Pancreas (tissue), 10 donors: ENCODE measurements at regions not wholly inside any gene's neighbourhood (a gene's known extent, or its start where the extent isn't known, plus 50 kb on each side); places are given as distances from the start of the nearest gene placed in this dataset.

Experiments
- ATAC-seq, 4 donors: fragments of 200-7000 bp; cut with Tn5 transposase; one replicate each; pipeline versions ENCODE4 v1.8.0 to v1.9.1; 2020; ENCODE audit warnings: mild to moderate bottlenecking in 4 of 4, moderate library complexity in 4 of 4
- DNase-seq, 6 donors: peaks; one replicate each; pipeline ENCODE4 v3.0.0-alpha.2; 2020
- FAIRE-seq: peaks from 2 replicates; lab custom pipeline; 2012; peaks lifted over from hg19 to GRCh38; lab: Jason Lieb, UNC
- H3K27ac ChIP-seq, 4 donors: fragments of 200-600 bp; sonication (generic); 1 replicate in 3 of 4; 2 replicates in 1 of 4; pipeline versions ENCODE4 v1.5.0 to v1.8.0; 2020
- H3K27me3 ChIP-seq, 4 donors: fragments of 200-600 bp; one replicate each; pipeline ENCODE4 v1.8.0; 2021
- H3K36me3 ChIP-seq, 3 donors: fragments of 200-600 bp; sonication (generic) in 1 of 3; one replicate each; pipeline versions ENCODE4 v1.5.0 to v1.8.0; 2020 to 2021
- H3K4me1 ChIP-seq, 3 donors: fragments of 200-600 bp; one replicate each; pipeline ENCODE4 v1.8.0; 2021
- H3K4me3 ChIP-seq, 4 donors: fragments of 200-600 bp; sonication (generic) in 2 of 4; one replicate each; pipeline versions ENCODE4 v1.5.0 to v1.8.0; 2020 to 2021
- H3K9me3 ChIP-seq, 4 donors: fragments of 200-600 bp; one replicate each; pipeline ENCODE4 v1.8.0; 2021
- WGBS, 2 donors: extraction: QIAGEN DNeasy Blood & Tissue Kit; methylation state at CpG; one replicate each; pipeline ENCODE4 v1.1.7; 2013; 5-methylcytosine and 5-hydroxymethylcytosine counted together
- intact Hi-C, 3 donors: fragments of 100-400 bp; cut with DNase I; formaldehyde crosslinking; loops; one replicate each; pipeline versions ENCODE4 v1.11.1 to v1.14.2; 2022
- TF ChIP-seq, protein P1 (sequence below), 4 donors: fragments of 200-600 bp; sonication (generic) in 3 of 4; IDR thresholded peaks; one replicate each; pipeline versions ENCODE4 v1.5.0 to v1.8.0; 2021; ENCODE audit warnings: antibody characterized with exemption in 4 of 4
- donor health status: healthy with polysubstance abuse.
- donor health status: DM: no; HTN: no; CAD: no; lungs with moderate emphysema.
- donor health status: DM: no; HTN: no; CAD: no.
- donor health status: control.
- donor health status: control.
- donor health status: Bipolar disorder and iron deficiency.
- donor health status: DM: yes; HTN: yes; CAD: no.
- donor health status: DM: no; HTN: no; CAD: no.
- donor health status: DM: no; HTN: no; CAD: no.
- donor health status: DM: yes; HTN: yes; CAD: no.

DNA sequence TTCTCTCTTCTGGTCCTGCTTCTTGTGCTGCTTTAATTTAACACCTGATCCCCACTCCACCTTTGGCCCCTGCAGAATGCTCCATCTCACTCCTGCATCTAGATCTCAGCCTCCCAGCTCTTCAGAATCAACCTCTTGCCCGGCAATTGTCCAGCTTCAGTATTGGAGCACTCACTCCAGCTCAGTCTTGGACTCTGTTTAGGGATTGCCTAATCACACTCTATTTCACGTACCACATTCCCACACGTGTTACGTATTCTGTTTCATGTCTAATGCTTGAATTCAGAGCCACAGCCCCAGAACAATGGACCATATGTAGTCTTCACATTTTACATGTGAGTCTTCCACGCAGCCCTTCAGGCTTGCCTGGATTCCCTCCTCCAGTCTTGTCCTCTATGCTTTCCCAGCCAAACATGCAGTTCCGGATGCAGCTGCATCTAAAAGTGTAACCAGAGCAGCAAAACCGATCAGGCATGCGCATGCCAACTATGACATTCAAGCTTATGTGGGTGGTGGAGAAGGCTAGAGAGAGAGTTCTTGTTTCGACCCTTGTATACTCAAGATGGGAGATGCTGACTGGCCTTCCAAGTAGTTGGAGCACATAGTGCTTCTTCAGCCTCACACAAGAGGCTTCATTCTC is 105.2 kb upstream of the FAM9A start:
- Histone ChIP-seq H3K4me3 (no peak overlapping the region), H3K4me1 (no peaks in the 10 kb centered on the region), H3K27ac (no peak overlapping the region), H3K27me3 (no peaks in the 10 kb centered on the region), H3K9me3 (no peaks in the 10 kb centered on the region), H3K36me3 (no peaks in the 10 kb centered on the region)
- ATAC-seq, result no peak
- 74 to 77% methylated on average over 9 of the region's 9 CpGs for WGBS, 2 donors
- no peak for DNase-seq
- no peak for FAIRE-seq
- intact Hi-C loops, result no loop called here
- TF ChIP-seq, protein P1, sequence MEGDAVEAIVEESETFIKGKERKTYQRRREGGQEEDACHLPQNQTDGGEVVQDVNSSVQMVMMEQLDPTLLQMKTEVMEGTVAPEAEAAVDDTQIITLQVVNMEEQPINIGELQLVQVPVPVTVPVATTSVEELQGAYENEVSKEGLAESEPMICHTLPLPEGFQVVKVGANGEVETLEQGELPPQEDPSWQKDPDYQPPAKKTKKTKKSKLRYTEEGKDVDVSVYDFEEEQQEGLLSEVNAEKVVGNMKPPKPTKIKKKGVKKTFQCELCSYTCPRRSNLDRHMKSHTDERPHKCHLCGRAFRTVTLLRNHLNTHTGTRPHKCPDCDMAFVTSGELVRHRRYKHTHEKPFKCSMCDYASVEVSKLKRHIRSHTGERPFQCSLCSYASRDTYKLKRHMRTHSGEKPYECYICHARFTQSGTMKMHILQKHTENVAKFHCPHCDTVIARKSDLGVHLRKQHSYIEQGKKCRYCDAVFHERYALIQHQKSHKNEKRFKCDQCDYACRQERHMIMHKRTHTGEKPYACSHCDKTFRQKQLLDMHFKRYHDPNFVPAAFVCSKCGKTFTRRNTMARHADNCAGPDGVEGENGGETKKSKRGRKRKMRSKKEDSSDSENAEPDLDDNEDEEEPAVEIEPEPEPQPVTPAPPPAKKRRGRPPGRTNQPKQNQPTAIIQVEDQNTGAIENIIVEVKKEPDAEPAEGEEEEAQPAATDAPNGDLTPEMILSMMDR (IDR thresholded peaks at IDR 0.05), result no peak

- intact Hi-C loops, result no loop called here
- WGBS, 2 donors, result 37 to 55% methylated on average over 4 of the region's 4 CpGs
Measured at GRCh38 chrX:8897259-8897658, 96.1 kb upstream of the FAM9A start.

DNA sequence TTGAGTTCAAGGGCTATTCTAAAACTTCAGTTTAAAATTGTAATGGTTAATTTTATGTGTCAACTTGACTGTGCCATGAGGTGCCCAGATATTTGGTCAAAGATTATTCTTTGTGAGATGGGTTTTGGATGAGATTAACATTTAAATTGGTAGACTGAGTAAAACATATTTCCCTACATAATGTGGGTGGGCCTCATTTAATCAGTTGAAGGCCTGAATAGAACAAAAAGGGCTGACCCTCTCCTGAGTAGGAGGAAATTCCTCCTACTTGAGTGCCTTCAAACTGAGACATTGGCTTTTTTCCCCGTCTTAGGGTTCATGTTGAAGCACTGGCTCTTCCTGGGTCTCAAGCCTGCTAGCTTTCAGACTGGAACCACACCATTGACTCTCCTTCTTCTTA is 89.6 kb upstream of the FAM9A start:
- no peak overlapping the region for H3K27ac ChIP-seq
- intact Hi-C loops, result no loop called here
- TF ChIP-seq, protein P1 (IDR thresholded peaks at IDR 0.05), result no peak
- FAIRE-seq (no peak), ATAC-seq (no peak), DNase-seq (no peak)
- peaks cover 0 to 4% (median 0%) of the 10 kb centered on the region in 4 donors for H3K27me3 ChIP-seq
- H3K4me3 ChIP-seq, result no peak overlapping the region
- no peaks in the 10 kb centered on the region for H3K4me1 ChIP-seq
- no peaks in the 10 kb centered on the region for H3K9me3 ChIP-seq
- H3K36me3 ChIP-seq, result no peaks in the 10 kb centered on the region
- 50 to 75% methylated on average over 1 of the region's 1 CpG for WGBS, 2 donors

More at GRCh38 chrX:8897259-8897658, 96.1 kb upstream of the FAM9A start:
- Histone ChIP-seq H3K36me3 (no peaks in the 10 kb centered on the region), H3K27ac (no peak overlapping the region), H3K4me3 (no peak overlapping the region), H3K27me3 (peaks cover 0 to 6% (median 0%) of the 10 kb centered on the region in 4 donors), H3K4me1 (no peaks in the 10 kb centered on the region), H3K9me3 (no peaks in the 10 kb centered on the region)
- FAIRE-seq (no peak), DNase-seq (no peak), ATAC-seq (no peak)
- TF ChIP-seq, protein P1 (IDR thresholded peaks at IDR 0.05), result no peak

GRCh38 chrX:8887004-8887403 is 85.8 kb upstream of the FAM9A start:
- Histone ChIP-seq H3K9me3 (no peaks in the 10 kb centered on the region), H3K27me3 (peaks cover 0 to 15% (median 0%) of the 10 kb centered on the region in 4 donors), H3K27ac (no peak overlapping the region), H3K4me1 (no peaks in the 10 kb centered on the region), H3K4me3 (no peak overlapping the region), H3K36me3 (no peaks in the 10 kb centered on the region)
- ATAC-seq (no peak), DNase-seq (no peak), FAIRE-seq (no peak)
- intact Hi-C loops, result no loop called here
- TF ChIP-seq, protein P1 (IDR thresholded peaks at IDR 0.05), result no peak
- 28 to 53% methylated on average over 3 of the region's 3 CpGs for WGBS, 2 donors

DNA sequence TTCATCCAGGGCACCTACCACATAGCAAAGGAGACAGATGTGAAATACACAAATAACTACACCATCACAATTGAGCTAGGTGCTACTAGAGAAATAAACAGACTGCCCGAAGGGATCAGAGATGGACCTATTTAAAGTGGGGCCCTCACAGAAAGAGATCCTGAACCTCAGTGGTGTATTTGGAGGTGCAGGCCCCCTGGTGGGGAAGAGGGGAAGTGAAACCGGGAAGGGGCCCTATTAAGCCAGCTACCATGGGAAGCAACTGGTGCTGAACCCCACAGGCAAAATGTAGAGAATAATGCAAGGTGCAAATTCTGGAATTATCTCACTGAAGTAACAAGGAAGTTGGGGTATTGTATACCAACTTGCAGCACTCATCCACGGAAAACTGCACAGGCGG is 78.6 kb upstream of the FAM9A start:
- Histone ChIP-seq H3K4me1 (no peaks in the 10 kb centered on the region), H3K27me3 (peaks cover 0 to 1% (median 0%) of the 10 kb centered on the region in 4 donors), H3K27ac (no peak overlapping the region), H3K4me3 (no peak overlapping the region), H3K9me3 (no peaks in the 10 kb centered on the region), H3K36me3 (no peaks in the 10 kb centered on the region)
- peak in 1 of 4 donors; percentile 39 for ATAC-seq
- peak in 2 of 6 donors; percentile 17 to 54 for DNase-seq
- intact Hi-C loops, result no loop called here
- FAIRE-seq, result no peak
- 39 to 56% methylated on average over 4 of the region's 4 CpGs for WGBS, 2 donors
- TF ChIP-seq, protein P1 (IDR thresholded peaks at IDR 0.05), result peak; percentile 26 to 49 (median 41)
